ENCODE measurements at regions not wholly inside any gene's neighbourhood (a gene's known extent, or its start where the extent isn't known, plus 50 kb on each side); places are given as distances from the start of the nearest gene placed in this dataset.
"Not testable (repeated sequence)": the region's sequence is repeated elsewhere in the genome, so short reads cannot be mapped to it uniquely, and the experiment has no call there.

- DNase-seq (ENCODE audit: extremely low read depth in 1 of 2, low read depth in 1 of 2) = not testable (repeated sequence)
These were observed 97.5 kb downstream of the ZNF664 start for GRCh38 chr12:124070394-124071074.

GRCh38 chr12:124071075-124071443 is 98.0 kb downstream of the ZNF664 start:
- no peak for DNase-seq (ENCODE audit: extremely low read depth in 1 of 2, low read depth in 1 of 2)

GRCh38 chr12:124073356-124074035 is 100.5 kb downstream of the ZNF664 start:
- no peak for DNase-seq (ENCODE audit: extremely low read depth in 1 of 2, low read depth in 1 of 2)

GRCh38 chr12:124075841-124076240 is 102.8 kb downstream of the ZNF664 start:
- no peak for DNase-seq (ENCODE audit: extremely low read depth in 1 of 2, low read depth in 1 of 2)

GRCh38 chr12:124077701-124078100 is 104.7 kb downstream of the ZNF664 start:
- no peak for DNase-seq (ENCODE audit: extremely low read depth in 1 of 2, low read depth in 1 of 2)

- no peak for DNase-seq (ENCODE audit: extremely low read depth in 1 of 2, low read depth in 1 of 2)
These were observed 105.8 kb downstream of the ZNF664 start for GRCh38 chr12:124078800-124079199.

- DNase-seq (ENCODE audit: extremely low read depth in 1 of 2, low read depth in 1 of 2) = no peak
These were observed 107.6 kb downstream of the ZNF664 start for GRCh38 chr12:124080649-124081048.

- no peak for DNase-seq (ENCODE audit: extremely low read depth in 1 of 2, low read depth in 1 of 2)
These were observed 109.0 kb downstream of the ZNF664 start for GRCh38 chr12:124082012-124082411.

GRCh38 chr12:124082687-124083086 is 109.7 kb downstream of the ZNF664 start:
- DNase-seq (ENCODE audit: extremely low read depth in 1 of 2, low read depth in 1 of 2) = no peak

- no peak for DNase-seq (ENCODE audit: extremely low read depth in 1 of 2, low read depth in 1 of 2)
These were observed 110.7 kb downstream of the ZNF664 start for GRCh38 chr12:124083708-124084107.

- no peak for DNase-seq (ENCODE audit: extremely low read depth in 1 of 2, low read depth in 1 of 2)
These were observed 112.6 kb downstream of the ZNF664 start for GRCh38 chr12:124085419-124086296.

GRCh38 chr12:124086299-124086898 is 113.4 kb downstream of the ZNF664 start:
- DNase-seq (ENCODE audit: extremely low read depth in 1 of 2, low read depth in 1 of 2) = no peak

- no peak for DNase-seq (ENCODE audit: extremely low read depth in 1 of 2, low read depth in 1 of 2)
These were observed 114.4 kb downstream of the ZNF664 start for GRCh38 chr12:124087266-124088051.

GRCh38 chr12:124088217-124088907 is 115.3 kb downstream of the ZNF664 start:
- DNase-seq (ENCODE audit: extremely low read depth in 1 of 2, low read depth in 1 of 2) = no peak

GRCh38 chr12:124089181-124089914 is 116.3 kb downstream of the ZNF664 start:
- not testable (repeated sequence) for DNase-seq (ENCODE audit: extremely low read depth in 1 of 2, low read depth in 1 of 2)

GRCh38 chr12:124091835-124092234 is 118.8 kb downstream of the ZNF664 start:
- no peak for DNase-seq (ENCODE audit: extremely low read depth in 1 of 2, low read depth in 1 of 2)

GRCh38 chr12:124092532-124092931 is 119.5 kb downstream of the ZNF664 start:
- DNase-seq (ENCODE audit: extremely low read depth in 1 of 2, low read depth in 1 of 2) = not testable (repeated sequence)

GRCh38 chr12:124093297-124093696 is 120.3 kb downstream of the ZNF664 start:
- DNase-seq (ENCODE audit: extremely low read depth in 1 of 2, low read depth in 1 of 2) = no peak

GRCh38 chr12:124094188-124094587 is 121.2 kb downstream of the ZNF664 start:
- no peak for DNase-seq (ENCODE audit: extremely low read depth in 1 of 2, low read depth in 1 of 2)
